AG04450 (cell line): ENCODE measurements at regions not wholly inside any gene's neighbourhood (a gene's known extent, or its start where the extent isn't known, plus 50 kb on each side); places are given as distances from the start of the nearest gene placed in this dataset.
A peak's percentile ranks its signal among the peaks of the same experiment; 100 is the strongest.

Experiments
- CTCF ChIA-PET: fragments of 300-600, 350-600 bp; formaldehyde crosslinking; extraction: SDS; loops from one replicate; lab custom pipeline; 2022; ENCODE audit warnings: antibody characterized with exemption, inconsistent platforms; lab: Charles Lee
- POLR2A ChIA-PET: fragments of 350-600 bp; formaldehyde crosslinking; extraction: SDS; loops from one replicate; lab custom pipeline; 2021; ENCODE audit warnings: antibody characterized with exemption, inconsistent platforms; lab: Yijun Ruan, JAX
- DNase-seq: peaks from one replicate; pipeline ENCODE4 v3.0.0-alpha.2; 2011; ENCODE audit warnings: low read depth, low spot score
- H3K27ac ChIP-seq: one replicate; pipeline ENCODE4 v1.5.1; 2012; ENCODE audit warnings: low read depth, low read length, control low read depth
- H3K27me3 ChIP-seq: one replicate; pipeline ENCODE4 v1.6.0; 2012; ENCODE audit warnings: low read length; ENCODE audit not compliant: control insufficient read depth, insufficient read depth
- H3K4me3 ChIP-seq: 2 replicates; pipeline ENCODE4 v1.5.1; 2011; ENCODE audit warnings: mild to moderate bottlenecking, low read depth, low read length, control low read depth
- H3K9me3 ChIP-seq: 2 replicates; pipeline ENCODE4 v1.5.1; 2012; ENCODE audit warnings: low read length; ENCODE audit not compliant: control insufficient read depth, insufficient read depth
- CTCF ChIP-seq: IDR thresholded peaks from 2 replicates; pipeline ENCODE4 v1.5.1; 2011; ENCODE audit warnings: low read depth, low read length, control low read depth, inconsistent platforms

- TF ChIP-seq CTCF: no peak
- CTCF ChIA-PET: interaction anchor here (0.5 kb wide), 1 partner anchor 101 kb away, joined by 3 read pairs; no protein-coding TSS in a partner anchor
- no peak for DNase-seq
- no peak overlapping the region for H3K27ac ChIP-seq
- H3K4me3 ChIP-seq: no peak overlapping the region
- POLR2A ChIA-PET: no interaction called here
- peaks cover 6% of the 10 kb centered on the region; the same call in 1 of the 2 replicates for H3K9me3 ChIP-seq
- H3K27me3 ChIP-seq: peaks cover 7% of the 10 kb centered on the region
These were observed 110.0 kb downstream of the LITAF start for GRCh38 chr16:11476676-11477075.

- Histone ChIP-seq H3K9me3 (peaks cover 8% of the 10 kb centered on the region), H3K27ac (no peak overlapping the region), H3K4me3 (no peak overlapping the region), H3K27me3 (peaks cover 7% of the 10 kb centered on the region)
- ChIA-PET POLR2A (no interaction called here), CTCF (no interaction called here)
- TF ChIP-seq CTCF: no peak
- no peak for DNase-seq
These were observed 108.1 kb downstream of the LITAF start for GRCh38 chr16:11478431-11479119.

- DNase-seq: no peak
- Histone ChIP-seq H3K9me3 (peaks cover 19% of the 10 kb centered on the region), H3K4me3 (no peak overlapping the region), H3K27ac (no peak overlapping the region), H3K27me3 (peaks cover 7% of the 10 kb centered on the region)
- TF ChIP-seq CTCF: no peak
- POLR2A ChIA-PET: no interaction called here
- CTCF ChIA-PET: interaction anchor here (0.7 kb wide), 1 partner anchor 234 kb away, joined by 4 read pairs; no protein-coding TSS in a partner anchor
These were observed 106.8 kb downstream of the LITAF start for GRCh38 chr16:11479916-11480315.

DNA sequence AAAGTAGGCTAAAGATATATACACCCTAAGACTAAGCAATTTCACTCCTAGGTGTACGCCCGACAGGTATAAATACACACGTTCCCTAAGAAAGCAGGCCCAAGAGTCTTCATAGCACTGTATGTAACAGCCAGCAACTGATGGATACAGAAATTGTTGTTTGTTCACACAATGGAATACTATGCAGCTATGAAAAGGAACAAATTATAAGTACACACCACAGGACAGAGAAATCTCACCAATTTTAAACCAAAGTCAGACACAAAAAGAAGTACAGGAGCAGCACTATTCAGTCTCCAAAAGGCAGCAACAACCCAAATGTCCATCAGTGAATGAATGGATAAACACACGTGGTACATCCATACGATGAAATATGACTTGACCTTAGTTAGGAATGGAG is 106.1 kb downstream of the LITAF start:
- no peak for TF ChIP-seq CTCF
- Histone ChIP-seq H3K9me3 (peaks cover 21% of the 10 kb centered on the region), H3K27me3 (peaks cover 3% of the 10 kb centered on the region), H3K4me3 (no peak overlapping the region), H3K27ac (no peak overlapping the region)
- CTCF ChIA-PET: interaction anchor here (0.5 kb wide), 1 partner anchor 40 kb away, joined by 4 read pairs; no protein-coding TSS in a partner anchor
- no peak for DNase-seq
- POLR2A ChIA-PET: no interaction called here

DNA sequence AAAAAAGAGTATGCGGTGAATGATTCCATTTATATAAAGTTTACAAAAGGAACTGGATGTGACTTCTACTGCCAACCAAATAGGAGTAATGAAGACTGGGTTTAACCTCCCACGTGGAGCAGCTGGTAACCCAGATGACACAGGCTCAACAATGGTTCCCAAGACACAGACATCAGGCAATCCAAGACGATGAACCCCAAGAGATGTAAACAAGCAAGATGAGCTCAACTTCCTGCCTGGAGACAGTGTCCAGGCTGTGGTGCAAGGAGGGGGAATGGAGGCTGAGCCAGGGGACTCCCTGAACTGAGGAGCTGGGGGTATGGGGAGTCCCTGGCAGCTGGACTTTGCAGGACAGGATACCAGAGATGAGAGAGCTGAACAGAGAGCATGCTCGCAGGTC is 104.7 kb downstream of the LITAF start:
- TF ChIP-seq CTCF: no peak
- ChIA-PET POLR2A (interaction anchor here (0.5 to 0.9 kb wide), 2 partner anchors 14 to 158 kb away, joined by 3 read pairs; no protein-coding TSS in a partner anchor), CTCF (interaction anchor here (0.7 to 0.8 kb wide), 2 partner anchors 36 to 95 kb away, joined by 3 to 7 read pairs; no protein-coding TSS in a partner anchor)
- Histone ChIP-seq H3K4me3 (no peak overlapping the region), H3K27me3 (no peaks in the 10 kb centered on the region), H3K27ac (peak overlapping the region; percentile 21), H3K9me3 (peaks cover 21% of the 10 kb centered on the region)
- peak; percentile 61 for DNase-seq
